MM.1S (cell line): ENCODE measurements at regions not wholly inside any gene's neighbourhood (a gene's known extent, or its start where the extent isn't known, plus 50 kb on each side); places are given as distances from the start of the nearest gene placed in this dataset.

ENCODE experiments used
- CTCF ChIP-seq: fragments of 300-600 bp; sonication (generic); IDR thresholded peaks from 2 replicates; pipeline ENCODE4 v1.5.1; 2016; ENCODE audit warnings: antibody characterized with exemption, low read length, mixed read lengths
- EZH2 ChIP-seq: fragments of 300-600 bp; sonication (generic); optimal IDR thresholded peaks from 2 replicates; pipeline ENCODE3; 2017; ENCODE audit warnings: low read depth, mild to moderate bottlenecking, antibody characterized with exemption, low read length, mixed read lengths

- TF ChIP-seq CTCF (no peak), EZH2 (no peak)
Measured at GRCh38 chr4:132395561-132395960, 753.5 kb upstream of the PCDH10 start.
